ENCODE measurements at regions not wholly inside any gene's neighbourhood (a gene's known extent, or its start where the extent isn't known, plus 50 kb on each side); places are given as distances from the start of the nearest gene placed in this dataset.

DNA sequence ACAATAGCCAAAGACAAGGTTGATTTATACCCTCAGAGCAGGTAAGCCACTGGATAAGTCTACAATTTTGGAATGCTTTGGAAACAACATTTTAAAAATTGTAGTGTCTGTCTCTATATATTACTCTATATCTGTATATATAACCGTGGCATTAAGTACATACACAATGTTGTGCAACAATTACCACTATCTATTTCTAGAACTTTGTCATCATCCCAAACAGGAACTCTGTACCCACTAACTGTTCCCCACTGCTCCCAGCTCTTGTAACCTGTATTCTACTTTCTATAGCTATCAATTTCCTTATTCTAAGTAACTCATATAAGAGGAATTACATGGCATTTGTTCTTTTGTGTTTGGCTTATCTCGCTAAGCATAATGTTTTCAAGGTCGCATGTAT is 78.2 kb upstream of the ASCC3 start:
- no peaks in the 10 kb centered on the region for H3K4me1 ChIP-seq (ENCODE audit: low read depth)
- H3K36me3 ChIP-seq (ENCODE audit: low read depth): no peaks in the 10 kb centered on the region
- ATAC-seq (no peak), DNase-seq (no peak)
- no peak overlapping the region for H3K4me3 ChIP-seq
- intact Hi-C loops (cut with DNase I, micrococcal nuclease): no loop called here
- H3K9me3 ChIP-seq: no peaks in the 10 kb centered on the region
- TF ChIP-seq, protein P1, sequence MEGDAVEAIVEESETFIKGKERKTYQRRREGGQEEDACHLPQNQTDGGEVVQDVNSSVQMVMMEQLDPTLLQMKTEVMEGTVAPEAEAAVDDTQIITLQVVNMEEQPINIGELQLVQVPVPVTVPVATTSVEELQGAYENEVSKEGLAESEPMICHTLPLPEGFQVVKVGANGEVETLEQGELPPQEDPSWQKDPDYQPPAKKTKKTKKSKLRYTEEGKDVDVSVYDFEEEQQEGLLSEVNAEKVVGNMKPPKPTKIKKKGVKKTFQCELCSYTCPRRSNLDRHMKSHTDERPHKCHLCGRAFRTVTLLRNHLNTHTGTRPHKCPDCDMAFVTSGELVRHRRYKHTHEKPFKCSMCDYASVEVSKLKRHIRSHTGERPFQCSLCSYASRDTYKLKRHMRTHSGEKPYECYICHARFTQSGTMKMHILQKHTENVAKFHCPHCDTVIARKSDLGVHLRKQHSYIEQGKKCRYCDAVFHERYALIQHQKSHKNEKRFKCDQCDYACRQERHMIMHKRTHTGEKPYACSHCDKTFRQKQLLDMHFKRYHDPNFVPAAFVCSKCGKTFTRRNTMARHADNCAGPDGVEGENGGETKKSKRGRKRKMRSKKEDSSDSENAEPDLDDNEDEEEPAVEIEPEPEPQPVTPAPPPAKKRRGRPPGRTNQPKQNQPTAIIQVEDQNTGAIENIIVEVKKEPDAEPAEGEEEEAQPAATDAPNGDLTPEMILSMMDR (IDR thresholded peaks at IDR 0.05): no peak

DNA sequence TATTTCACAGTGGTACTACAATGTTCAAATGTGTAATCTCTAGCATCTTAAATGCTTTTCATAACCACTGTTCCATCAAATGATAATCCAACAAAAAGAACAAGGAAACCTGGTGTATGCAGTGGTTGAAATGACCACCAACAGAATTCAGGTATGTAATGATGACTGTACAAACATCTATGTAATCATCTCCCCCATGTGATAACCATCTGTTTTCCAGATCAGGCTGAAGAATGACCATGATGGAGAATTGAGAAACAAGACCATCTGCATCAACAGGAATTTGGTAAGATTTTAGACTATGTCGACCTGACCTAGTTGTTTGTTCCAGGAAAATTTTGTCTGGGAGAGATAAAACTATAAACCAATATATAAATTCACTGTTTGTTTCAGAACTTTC is 81.3 kb upstream of the ASCC3 start:
- TF ChIP-seq, protein P1 (IDR thresholded peaks at IDR 0.05): no peak
- intact Hi-C loops (cut with DNase I, micrococcal nuclease): no loop called here
- DNase-seq (no peak), ATAC-seq (no peak)
- Histone ChIP-seq H3K4me3 (no peak overlapping the region), H3K36me3 (ENCODE audit: low read depth) (no peaks in the 10 kb centered on the region), H3K9me3 (no peaks in the 10 kb centered on the region), H3K4me1 (ENCODE audit: low read depth) (no peaks in the 10 kb centered on the region)

DNA sequence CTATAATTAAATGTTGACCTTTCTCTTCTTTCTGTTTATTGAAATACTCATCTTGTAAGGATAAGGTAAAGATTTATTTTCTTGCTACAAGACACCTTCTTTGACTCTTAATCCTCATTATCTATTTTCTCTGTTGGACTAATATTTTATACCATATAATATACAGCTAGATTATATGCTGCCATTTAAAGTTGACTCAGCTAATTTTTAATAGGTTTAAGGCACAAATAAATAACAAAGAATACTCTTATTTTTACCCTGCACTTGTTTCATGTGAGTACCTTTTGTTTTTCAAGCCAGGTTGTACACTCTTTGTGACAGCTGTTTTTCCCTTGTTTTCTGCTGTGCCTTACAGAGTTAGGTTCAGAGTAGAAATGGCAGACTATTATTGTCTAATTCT is 83.9 kb upstream of the ASCC3 start:
- intact Hi-C loops (cut with DNase I, micrococcal nuclease): no loop called here

DNA sequence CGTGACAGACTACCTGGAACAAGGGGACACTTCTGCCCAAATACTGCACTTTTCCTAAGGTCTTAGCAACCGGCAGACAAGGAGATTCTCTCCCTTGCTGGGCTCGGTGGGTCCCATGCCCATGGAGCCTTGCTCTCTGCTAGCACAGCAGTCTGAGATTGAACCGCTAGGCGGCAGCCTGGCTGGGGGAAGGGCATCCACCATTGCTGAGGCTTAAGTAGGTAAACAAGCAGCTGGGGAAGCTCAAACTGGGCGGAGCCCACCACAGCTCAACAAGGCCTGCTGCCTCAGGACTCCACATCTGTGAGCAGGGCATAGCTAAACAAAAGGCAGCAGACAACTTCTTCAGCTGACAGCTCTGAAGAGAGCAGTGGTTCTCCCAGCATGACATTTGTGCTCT is 87.8 kb upstream of the ASCC3 start:
- TF ChIP-seq, protein P1 (IDR thresholded peaks at IDR 0.05): no peak
- Histone ChIP-seq H3K36me3 (ENCODE audit: low read depth) (no peaks in the 10 kb centered on the region), H3K4me1 (ENCODE audit: low read depth) (no peaks in the 10 kb centered on the region), H3K9me3 (no peaks in the 10 kb centered on the region), H3K4me3 (no peak overlapping the region)
- no peak for ATAC-seq
- DNase-seq: no peak
- intact Hi-C loops (cut with DNase I, micrococcal nuclease): no loop called here

More for the DNA sequence above, 83.9 kb upstream of the ASCC3 start:
- H3K9me3 ChIP-seq: no peaks in the 10 kb centered on the region
- no peaks in the 10 kb centered on the region for H3K36me3 ChIP-seq (ENCODE audit: low read depth)
- DNase-seq: no peak
- H3K4me3 ChIP-seq: no peak overlapping the region
- no peak for ATAC-seq
- no peaks in the 10 kb centered on the region for H3K4me1 ChIP-seq (ENCODE audit: low read depth)
- TF ChIP-seq, protein P1 (IDR thresholded peaks at IDR 0.05): no peak

DNA sequence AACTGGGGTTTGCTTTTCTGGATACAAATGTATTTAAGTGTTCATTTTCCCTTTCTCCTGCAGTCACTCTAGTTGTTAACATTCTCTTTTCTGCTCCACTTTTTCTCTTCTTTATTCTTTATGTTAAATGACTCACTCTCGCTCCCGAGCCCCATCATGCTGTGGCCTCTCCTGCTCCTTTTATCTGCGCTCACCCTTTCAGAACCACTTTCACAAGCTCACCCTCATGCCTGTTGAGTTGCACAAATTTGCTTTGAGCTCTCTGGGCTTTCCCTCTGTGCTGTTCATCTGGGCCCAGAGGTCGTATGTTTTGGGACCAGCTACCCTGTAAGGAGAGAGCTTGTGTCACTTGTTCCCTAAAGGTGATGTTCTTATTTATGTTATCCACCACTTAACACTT is 98.1 kb upstream of the ASCC3 start:
- H3K36me3 ChIP-seq (ENCODE audit: low read depth): no peaks in the 10 kb centered on the region
- TF ChIP-seq, protein P1 (IDR thresholded peaks at IDR 0.05): no peak
- ATAC-seq (no peak), DNase-seq (no peak)
- H3K4me1 ChIP-seq (ENCODE audit: low read depth): no peaks in the 10 kb centered on the region
- no peaks in the 10 kb centered on the region for H3K9me3 ChIP-seq
- H3K4me3 ChIP-seq: no peak overlapping the region
- intact Hi-C loops (cut with DNase I, micrococcal nuclease): no loop called here

DNA sequence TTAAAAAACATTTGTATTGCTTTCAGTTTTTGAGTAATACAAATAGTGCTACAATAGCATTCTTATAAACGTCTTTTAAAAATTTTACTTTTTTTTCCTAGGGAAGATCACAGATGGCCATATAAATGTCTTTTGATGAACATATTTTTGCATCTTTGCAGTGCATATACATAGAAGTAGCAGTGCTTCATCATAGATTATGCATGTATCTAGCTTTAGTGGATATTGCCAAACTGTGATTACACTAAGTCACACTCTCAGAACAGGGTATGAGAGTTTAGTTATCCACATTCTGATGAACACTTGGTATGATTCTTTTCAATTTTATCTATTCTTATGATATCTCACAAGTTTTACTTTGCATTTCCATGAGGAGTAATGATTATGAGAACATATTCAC is 99.8 kb upstream of the ASCC3 start:
- TF ChIP-seq, protein P1 (IDR thresholded peaks at IDR 0.05): no peak
- DNase-seq (no peak), ATAC-seq (no peak)
- intact Hi-C loops (cut with DNase I, micrococcal nuclease): no loop called here
- Histone ChIP-seq H3K4me3 (no peak overlapping the region), H3K9me3 (no peaks in the 10 kb centered on the region), H3K4me1 (ENCODE audit: low read depth) (no peaks in the 10 kb centered on the region), H3K36me3 (ENCODE audit: low read depth) (no peaks in the 10 kb centered on the region)

All from mucosa of descending colon (tissue), 3 donors.